K562 (cell line): ENCODE measurements at regions not wholly inside any gene's neighbourhood (a gene's known extent, or its start where the extent isn't known, plus 50 kb on each side); places are given as distances from the start of the nearest gene placed in this dataset.

Source experiments
- ATAC-seq: fragments of 200-7000 bp; cut with Tn5 transposase; 3 replicates; pipeline ENCODE4 v1.9.1; 2020; ENCODE audit warnings: moderate library complexity
- BruUV-seq: library from RNA; stranded (reverse); fragments of 400-500 nt; replicated peaks from 2 replicates; lab custom pipeline; 2021; lab: Mats Ljungman, UMichigan
- CTCF ChIA-PET: fragments of 300-600 bp; formaldehyde crosslinking; extraction: SDS; loops from one replicate; lab custom pipeline; 2021; ENCODE audit warnings: low intra/inter-chr PET ratio; lab: Yijun Ruan, JAX
- POLR2A ChIA-PET: fragments of 300-600, 350-650 bp; sonication (Branson Sonifier 250); formaldehyde crosslinking; extraction: SDS; loops from one replicate; lab custom pipeline; 2021; ENCODE audit warnings: antibody characterized with exemption, inconsistent platforms; lab: Yijun Ruan, JAX
- DNase-seq, 4 experiments: peaks; one replicate each; pipeline versions ENCODE4 v3.0.0 to v3.0.0-alpha.2; 2011 to 2018; ENCODE audit warnings: low spot score in 3 of 4, mixed read lengths in 3 of 4; ENCODE audit errors: extremely low read depth in 1 of 4
- FAIRE-seq: peaks from 2 replicates; lab custom pipeline; 2011; peaks lifted over from hg19 to GRCh38; lab: Jason Lieb, UNC
- H2AFZ ChIP-seq: 2 replicates; pipeline ENCODE4 v1.6.0; 2011; ENCODE audit warnings: low read depth, low read length, control low read depth, inconsistent platforms
- H3K27ac ChIP-seq: fragments of 200-600 bp; 3 replicates; pipeline ENCODE4 v1.8.0; 2011; ENCODE audit warnings: low read depth, mild to moderate bottlenecking, control low read depth, inconsistent platforms, low read length, moderate library complexity, mixed read lengths; ENCODE audit errors: extremely low read depth
- H3K27me3 ChIP-seq, 2 experiments: fragments of 300-600 bp in 1 of 2; 2 replicates in 1 of 2; 3 replicates in 1 of 2; pipeline versions ENCODE4 v1.6.0 to v1.8.0; 2011; ENCODE audit warnings: inconsistent platforms in 2 of 2, low read length in 2 of 2, mild to moderate bottlenecking in 1 of 2, mixed read lengths in 1 of 2, moderate library complexity in 1 of 2; ENCODE audit not compliant: control insufficient read depth in 2 of 2, insufficient read depth in 2 of 2
- H3K36me3 ChIP-seq: fragments of 300-600 bp; 3 replicates; pipeline ENCODE4 v1.8.0; 2011; ENCODE audit warnings: mild to moderate bottlenecking, low read length, inconsistent platforms; ENCODE audit not compliant: control insufficient read depth, insufficient read depth
- H3K4me1 ChIP-seq, 2 experiments: fragments of 200-600 bp in 1 of 2; replicated peaks in 1 of 2; 2 replicates in 1 of 2; 3 replicates in 1 of 2; pipeline versions ENCODE4 v1.5.1 to v1.8.0; 2011; ENCODE audit warnings: inconsistent platforms in 2 of 2, low read length in 2 of 2, mild to moderate bottlenecking in 1 of 2, mixed read lengths in 1 of 2, moderate library complexity in 1 of 2; ENCODE audit not compliant: control insufficient read depth in 2 of 2, insufficient read depth in 2 of 2
- H3K4me2 ChIP-seq: 2 replicates; pipeline ENCODE4 v1.6.1; 2011; ENCODE audit warnings: low read length, control low read depth, inconsistent platforms, mixed read lengths; ENCODE audit not compliant: insufficient read depth
- H3K4me3 ChIP-seq: fragments of 200-600 bp; sonication (generic), shearing (Covaris generic); 2 replicates; pipeline ENCODE4 v1.5.1; 2016; ENCODE audit warnings: control low read depth, inconsistent platforms
- H3K79me2 ChIP-seq: fragments of 200-600 bp; 3 replicates; pipeline ENCODE4 v1.8.0; 2011; ENCODE audit warnings: low read length, inconsistent platforms; ENCODE audit not compliant: control insufficient read depth, insufficient read depth
- H3K9ac ChIP-seq, 2 experiments: 2 replicates each; pipeline versions ENCODE4 v1.6.0 to v1.6.1; 2011; ENCODE audit warnings: low read depth in 2 of 2, low read length in 2 of 2, control low read depth in 1 of 2, inconsistent platforms in 1 of 2, mild to moderate bottlenecking in 1 of 2, mixed read lengths in 1 of 2; ENCODE audit not compliant: insufficient read depth in 1 of 2
- H3K9me1 ChIP-seq: one replicate; pipeline ENCODE4 v1.6.0; 2011; ENCODE audit warnings: inconsistent platforms, mild to moderate bottlenecking, low read length, moderate library complexity; ENCODE audit not compliant: control insufficient read depth, insufficient read depth
- H3K9me3 ChIP-seq: replicated peaks from 2 replicates; pipeline ENCODE4 v1.5.1; 2011; ENCODE audit warnings: low read depth, low read length, inconsistent platforms; ENCODE audit not compliant: control insufficient read depth, insufficient read depth
- H4K20me1 ChIP-seq: replicated peaks from 2 replicates; pipeline ENCODE4 v1.6.1; 2011; ENCODE audit warnings: low read length, inconsistent platforms, mixed read lengths; ENCODE audit not compliant: control insufficient read depth, insufficient read depth
- FOXJ2 ChIP-seq: fragments of 200-800 bp; sonication (Bioruptor generic); IDR thresholded peaks from 2 replicates; pipeline ENCODE4 v1.6.1; 2016; ENCODE audit warnings: missing genetic modification characterization, missing compliant biosample characterization
- MEIS2 ChIP-seq: fragments of 450-650 bp; IDR thresholded peaks from 2 replicates; pipeline ENCODE4 v1.6.1; 2014; ENCODE audit warnings: mild to moderate bottlenecking; ENCODE audit not compliant: partially characterized antibody
- PBX2 ChIP-seq, 2 experiments: IDR thresholded peaks in 1 of 2; conservative IDR thresholded peaks in 1 of 2; 2 replicates each; pipeline ENCODE4 v1.6.1; 2016; ENCODE audit warnings: low read depth in 2 of 2, mild to moderate bottlenecking in 1 of 2, missing compliant biosample characterization in 1 of 2, missing genetic modification characterization in 1 of 2, moderate library complexity in 1 of 2
- SNRNP70 ChIP-seq: fragments of 200-400 bp; formaldehyde crosslinking; optimal IDR thresholded peaks from 2 replicates; pipeline ENCODE3; 2017; ENCODE audit warnings: low read depth, low read length
- ZKSCAN1 ChIP-seq: fragments of 150-350 bp; IDR thresholded peaks from 2 replicates; pipeline ENCODE4 v1.6.1; 2016; ENCODE audit warnings: low read depth, low read length
- ZNF146 ChIP-seq: IDR thresholded peaks from one replicate; pipeline ENCODE4 v1.6.1; 2018; ENCODE audit warnings: missing compliant biosample characterization; ENCODE audit not compliant: unreplicated experiment
- WGBS: fragments of 100-300 bp; shearing (Covaris generic); methylation state at CpG from one replicate; pipeline ENCODE4 v1.1.6; 2016; ENCODE audit warnings: low coverage, mixed read lengths; ENCODE audit not compliant: insufficient coverage; ENCODE audit errors: missing lambda C conversion rate; 5-methylcytosine and 5-hydroxymethylcytosine counted together
- in situ Hi-C: fragments of 300-500 bp; cut with MboI; formaldehyde crosslinking; loops from 4 replicates; pipeline ENCODE4 v1.15.0; 2018; ENCODE audit warnings: inconsistent platforms, mixed read lengths
- intact Hi-C: fragments of 100-400 bp; cut with micrococcal nuclease; formaldehyde crosslinking; loops from 2 replicates; pipeline ENCODE4 v1.14.2; 2022

GRCh38 chr2:64707276-64707675 is 53.6 kb upstream of the SERTAD2 start:
- H3K9ac ChIP-seq = no peak overlapping the region
- TF ChIP-seq FOXJ2 (tag) (no peak), ZNF146 (CRISPR knock-in tag) (peak; percentile 43)
- no TSS peak for BruUV-seq
- H3K4me3 ChIP-seq = no peak overlapping the region
- H4K20me1 ChIP-seq = no peaks in the 10 kb centered on the region
- ATAC-seq (no peak), FAIRE-seq (no peak), DNase-seq (no peak)
- H3K9me1 ChIP-seq = no peaks in the 10 kb centered on the region
- no peak overlapping the region for H3K27ac ChIP-seq
- peaks cover 0 to 4% of the 10 kb centered on the region in 2 experiments; a peak in 1 of 5 replicates for H3K4me1 ChIP-seq
- 36% methylated on average over 2 of the region's 2 CpGs for WGBS
- intact Hi-C loops = no loop called here
- H3K4me2 ChIP-seq = no peak overlapping the region
- no peaks in the 10 kb centered on the region for H3K9me3 ChIP-seq
- in situ Hi-C loops = no loop called here
- H2AFZ ChIP-seq = no peak overlapping the region
- ChIA-PET POLR2A (no interaction called here), CTCF (no interaction called here)
- H3K27me3 ChIP-seq = no peaks in the 10 kb centered on the region
- H3K79me2 ChIP-seq = no peaks in the 10 kb centered on the region
- no peaks in the 10 kb centered on the region for H3K36me3 ChIP-seq

- Histone ChIP-seq H3K9me1 (no peaks in the 10 kb centered on the region), H3K4me3 (no peak overlapping the region), H3K27ac (no peak overlapping the region), H3K27me3 (no peaks in the 10 kb centered on the region), H2AFZ (no peak overlapping the region), H3K9ac (no peak overlapping the region), H3K4me2 (no peak overlapping the region), H3K9me3 (no peaks in the 10 kb centered on the region), H3K4me1 (peaks cover 0 to 4% of the 10 kb centered on the region in 2 experiments; a peak in 1 of 5 replicates), H3K79me2 (no peaks in the 10 kb centered on the region), H4K20me1 (no peaks in the 10 kb centered on the region), H3K36me3 (no peaks in the 10 kb centered on the region)
- ATAC-seq (no peak), FAIRE-seq (no peak), DNase-seq (no peak)
- in situ Hi-C loops (no loop called here), intact Hi-C loops (no loop called here)
- no TSS peak for BruUV-seq
- CTCF ChIA-PET = no interaction called here
- whole genome bisulfite sequencing = 16% methylated on average over 3 of the region's 3 CpGs
- TF ChIP-seq PBX2 (CRISPR knock-in tag; IDR thresholded peaks at IDR 0.05; ENCODE audit: low read depth) = no peak
- peak; percentile 64 for TF ChIP-seq PBX2 (tag; conservative IDR thresholded peaks at IDR 0.05; ENCODE audit: low read depth)
- no peak for TF ChIP-seq ZKSCAN1
- TF ChIP-seq MEIS2 = peak; percentile 59
- TF ChIP-seq SNRNP70 = no peak
- POLR2A ChIA-PET = no interaction called here
Observed at GRCh38 chr2:64708829-64709228, 55.1 kb upstream of the SERTAD2 start.
